Testis (tissue), 2 donors: ENCODE measurements at regions not wholly inside any gene's neighbourhood (a gene's known extent, or its start where the extent isn't known, plus 50 kb on each side); places are given as distances from the start of the nearest gene placed in this dataset.

Experiments used
- POLR2A ChIP-seq: fragments of 450-650 bp; IDR thresholded peaks from one replicate; pipeline ENCODE4 v1.6.1; 2017; ENCODE audit warnings: antibody characterized with exemption, mild to moderate bottlenecking, moderate library complexity
- TF ChIP-seq, protein P1 (sequence below), 3 experiments: fragments of 450-650 bp in 2 of 3; fragments of 200-600 bp in 1 of 3; sonication (generic) in 1 of 3; IDR thresholded peaks; one replicate each; pipeline ENCODE4 v1.5.1; 2016 to 2019; ENCODE audit warnings: antibody characterized with exemption in 3 of 3, mild to moderate bottlenecking in 2 of 3, moderate library complexity in 1 of 3

DNA sequence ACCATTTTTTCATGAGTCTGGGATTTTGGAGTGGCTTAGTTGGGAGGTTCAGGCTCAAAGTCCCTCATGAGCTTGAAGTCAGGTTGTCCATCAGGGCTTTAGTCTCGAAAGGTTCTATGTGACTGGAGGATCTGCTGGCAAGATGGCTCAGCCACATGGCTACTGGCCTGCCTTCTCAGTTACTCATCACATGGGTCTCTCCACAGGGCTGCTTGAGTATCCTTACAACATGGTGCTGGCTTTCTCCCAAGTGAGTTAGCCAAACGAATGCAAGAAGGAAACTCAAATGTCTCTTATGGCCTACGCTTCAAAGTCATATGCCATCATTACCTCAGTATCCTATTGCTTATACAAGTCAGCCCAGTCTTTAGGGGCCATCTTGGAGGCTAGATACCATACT lies 106.3 kb upstream of the VCX3B start:
- TF ChIP-seq, protein P1, sequence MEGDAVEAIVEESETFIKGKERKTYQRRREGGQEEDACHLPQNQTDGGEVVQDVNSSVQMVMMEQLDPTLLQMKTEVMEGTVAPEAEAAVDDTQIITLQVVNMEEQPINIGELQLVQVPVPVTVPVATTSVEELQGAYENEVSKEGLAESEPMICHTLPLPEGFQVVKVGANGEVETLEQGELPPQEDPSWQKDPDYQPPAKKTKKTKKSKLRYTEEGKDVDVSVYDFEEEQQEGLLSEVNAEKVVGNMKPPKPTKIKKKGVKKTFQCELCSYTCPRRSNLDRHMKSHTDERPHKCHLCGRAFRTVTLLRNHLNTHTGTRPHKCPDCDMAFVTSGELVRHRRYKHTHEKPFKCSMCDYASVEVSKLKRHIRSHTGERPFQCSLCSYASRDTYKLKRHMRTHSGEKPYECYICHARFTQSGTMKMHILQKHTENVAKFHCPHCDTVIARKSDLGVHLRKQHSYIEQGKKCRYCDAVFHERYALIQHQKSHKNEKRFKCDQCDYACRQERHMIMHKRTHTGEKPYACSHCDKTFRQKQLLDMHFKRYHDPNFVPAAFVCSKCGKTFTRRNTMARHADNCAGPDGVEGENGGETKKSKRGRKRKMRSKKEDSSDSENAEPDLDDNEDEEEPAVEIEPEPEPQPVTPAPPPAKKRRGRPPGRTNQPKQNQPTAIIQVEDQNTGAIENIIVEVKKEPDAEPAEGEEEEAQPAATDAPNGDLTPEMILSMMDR (IDR thresholded peaks at IDR 0.05), result no peak
- no peak for TF ChIP-seq POLR2A
